B cell (primary cell): ENCODE measurements at regions not wholly inside any gene's neighbourhood (a gene's known extent, or its start where the extent isn't known, plus 50 kb on each side); places are given as distances from the start of the nearest gene placed in this dataset.

ENCODE experiments used
- ATAC-seq: fragments of 200-7000 bp; cut with Tn5 transposase; one replicate; pipeline ENCODE4 v1.10.0; 2021; ENCODE audit warnings: low read depth, mild to moderate bottlenecking, moderate number of reproducible peaks, moderate library complexity
- CTCF ChIA-PET: fragments of 350-600 bp; sonication (Branson Sonifier 250); formaldehyde crosslinking; loops from one replicate; lab custom pipeline; 2021; ENCODE audit warnings: antibody characterized with exemption, inconsistent platforms; lab: Charles Lee
- POLR2A ChIA-PET: fragments of 350-600 bp; sonication (Branson Sonifier 250); formaldehyde crosslinking; loops from one replicate; lab custom pipeline; 2021; ENCODE audit warnings: antibody characterized with exemption; lab: Charles Lee
- DNase-seq: peaks from one replicate; pipeline ENCODE4 v3.0.0; 2013
- H2AFZ ChIP-seq: 2 replicates; pipeline ENCODE4 v1.6.1; 2012; ENCODE audit warnings: mild to moderate bottlenecking, low read depth, low read length; ENCODE audit not compliant: insufficient read depth, poor library complexity, severe bottlenecking
- H3K27ac ChIP-seq, 2 donors: 1 replicate in 1 of 2; 2 replicates in 1 of 2; pipeline ENCODE4 v1.5.1; 2012 to 2013; ENCODE audit warnings: low read length in 2 of 2, mild to moderate bottlenecking in 2 of 2, moderate library complexity in 1 of 2
- H3K27me3 ChIP-seq, 4 experiments: fragments of 200-600 bp in 1 of 4; sonication (generic) in 1 of 4; replicated peaks in 1 of 4; 1 replicate in 2 of 4; 2 replicates in 2 of 4; pipeline versions ENCODE4 v1.6.1 to v1.7.0; 2013 to 2016; ENCODE audit warnings: low read length in 3 of 4, mild to moderate bottlenecking in 2 of 4, mixed read lengths in 1 of 4, moderate library complexity in 1 of 4; ENCODE audit not compliant: insufficient read depth in 4 of 4, control insufficient read depth in 3 of 4; ENCODE audit errors: control extremely low read depth in 1 of 4
- H3K36me3 ChIP-seq, 2 experiments: replicated peaks in 1 of 2; 1 replicate in 1 of 2; 2 replicates in 1 of 2; pipeline versions ENCODE4 v1.6.1 to v1.7.1; 2013; ENCODE audit warnings: low read length in 1 of 2; ENCODE audit not compliant: insufficient read depth in 2 of 2, control insufficient read depth in 1 of 2; ENCODE audit errors: control extremely low read depth in 1 of 2, extremely low read depth in 1 of 2
- H3K4me1 ChIP-seq, 2 donors: fragments of 200-600 bp in 1 of 2; sonication (generic) in 1 of 2; 1 replicate in 1 of 2; 2 replicates in 1 of 2; pipeline versions ENCODE4 v1.5.1 to v1.6.1; 2013 to 2017; ENCODE audit warnings: low read length in 2 of 2; ENCODE audit not compliant: control insufficient read depth in 2 of 2, insufficient read depth in 2 of 2
- H3K4me2 ChIP-seq: replicated peaks from 2 replicates; pipeline ENCODE3; 2012; ENCODE audit warnings: mild to moderate bottlenecking, low read depth, low read length; ENCODE audit not compliant: poor library complexity, severe bottlenecking
- H3K4me3 ChIP-seq, 5 experiments: fragments of 200-600 bp in 1 of 5; sonication (generic) in 1 of 5; 1 replicate in 3 of 5; 2 replicates in 2 of 5; pipeline versions ENCODE4 v1.5.1 to v1.7.0; 2011 to 2016; ENCODE audit warnings: low read length in 4 of 5, mild to moderate bottlenecking in 4 of 5, low read depth in 2 of 5, control low read depth in 1 of 5, moderate library complexity in 1 of 5; ENCODE audit not compliant: insufficient read depth in 1 of 5; ENCODE audit errors: control extremely low read depth in 1 of 5, extremely low read depth in 1 of 5
- H3K79me2 ChIP-seq: fragments of 200-600 bp; sonication (generic); one replicate; pipeline ENCODE4 v1.6.0; 2016; ENCODE audit warnings: low read length; ENCODE audit not compliant: control insufficient read depth, insufficient read depth
- H3K9ac ChIP-seq: fragments of 200-600 bp; sonication (generic); 2 replicates; pipeline ENCODE4 v1.6.1; 2017; ENCODE audit warnings: mild to moderate bottlenecking, low read length, moderate library complexity
- H3K9me3 ChIP-seq, 3 donors: one replicate each; pipeline versions ENCODE4 v1.6.1 to v1.7.1; 2013; ENCODE audit warnings: low read length in 2 of 3; ENCODE audit not compliant: control insufficient read depth in 2 of 3, insufficient read depth in 1 of 3; ENCODE audit errors: control extremely low read depth in 1 of 3
- H4K20me1 ChIP-seq: 2 replicates; pipeline ENCODE4 v1.6.0; 2012; ENCODE audit warnings: mild to moderate bottlenecking, low read length; ENCODE audit not compliant: insufficient read depth, control insufficient read depth, poor library complexity, severe bottlenecking
- H3K27ac Mint-ChIP-seq: one replicate; pipeline ENCODE4 v1.8.0; 2021; ENCODE audit warnings: mixed read lengths
- H3K27me3 Mint-ChIP-seq: one replicate; pipeline ENCODE4 v1.8.0; 2021; ENCODE audit warnings: mixed read lengths
- H3K4me1 Mint-ChIP-seq: one replicate; pipeline ENCODE4 v1.8.0; 2021; ENCODE audit warnings: mixed read lengths
- H3K4me3 Mint-ChIP-seq: one replicate; pipeline ENCODE4 v1.8.0; 2021; ENCODE audit warnings: mixed read lengths
- H3K9me3 Mint-ChIP-seq: one replicate; pipeline ENCODE4 v1.8.0; 2022; ENCODE audit warnings: mixed read lengths; ENCODE audit not compliant: insufficient read depth
- EZH2 ChIP-seq: IDR thresholded peaks from 2 replicates; pipeline ENCODE4 v1.6.1; 2012; ENCODE audit warnings: borderline replicate concordance, low read depth, mild to moderate bottlenecking, moderate library complexity, low read length; ENCODE audit not compliant: insufficient read depth, poor library complexity, severe bottlenecking
- WGBS: methylation state at CpG from one replicate; pipeline ENCODE4 v1.1.5; 2013; ENCODE audit warnings: missing lambda C conversion rate; ENCODE audit not compliant: insufficient coverage; 5-methylcytosine and 5-hydroxymethylcytosine counted together
- intact Hi-C: fragments of 100-400 bp; cut with micrococcal nuclease; formaldehyde crosslinking; loops from one replicate; pipeline ENCODE4 v1.10.0; 2022
- TF ChIP-seq, protein P1 (sequence below): fragments of 200-600 bp; IDR thresholded peaks from one replicate; pipeline ENCODE4 v1.8.0; 2022; ENCODE audit warnings: antibody characterized with exemption, mild to moderate bottlenecking

DNA sequence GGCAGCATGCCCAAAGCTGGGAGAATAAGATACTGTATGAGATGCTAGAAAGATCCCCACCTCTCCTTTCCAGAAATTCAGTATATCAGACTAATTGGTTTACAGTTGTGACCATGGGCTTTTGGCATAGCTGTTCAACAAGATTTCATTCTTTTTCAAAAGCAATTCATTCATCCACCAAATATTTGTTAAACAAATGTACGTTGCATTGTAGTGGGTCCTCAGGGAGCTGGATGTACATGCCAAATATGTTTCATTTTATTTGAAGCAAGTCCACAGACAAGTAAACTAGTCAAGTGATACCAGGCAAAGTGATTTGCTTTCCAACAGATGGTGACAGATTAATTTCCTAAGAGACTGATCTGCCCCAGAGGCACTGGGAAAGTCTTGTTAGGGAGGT, 85.8 kb upstream of the ESR1 start:
- Histone ChIP-seq H3K27ac (no peak overlapping the region), H4K20me1 (no peaks in the 10 kb centered on the region), H3K4me2 (no peak overlapping the region), H2AFZ (no peak overlapping the region), H3K36me3 (no peaks in the 10 kb centered on the region), H3K4me1 (peaks cover 15 to 24% of the 10 kb centered on the region in 2 donors), H3K9me3 (no peaks in the 10 kb centered on the region), H3K79me2 (no peaks in the 10 kb centered on the region), H3K4me3 (no peak overlapping the region), H3K9ac (no peak overlapping the region), H3K27me3 (no peaks in the 10 kb centered on the region)
- H3K27ac Mint-ChIP-seq, result no peak overlapping the region
- H3K4me3 Mint-ChIP-seq, result no peak overlapping the region
- ChIA-PET POLR2A (no interaction called here), CTCF (interaction anchor here (1.2 kb wide), 1 partner anchor 29 kb away, joined by 3 read pairs; no protein-coding TSS in a partner anchor)
- no peak for ATAC-seq
- TF ChIP-seq, protein P1, sequence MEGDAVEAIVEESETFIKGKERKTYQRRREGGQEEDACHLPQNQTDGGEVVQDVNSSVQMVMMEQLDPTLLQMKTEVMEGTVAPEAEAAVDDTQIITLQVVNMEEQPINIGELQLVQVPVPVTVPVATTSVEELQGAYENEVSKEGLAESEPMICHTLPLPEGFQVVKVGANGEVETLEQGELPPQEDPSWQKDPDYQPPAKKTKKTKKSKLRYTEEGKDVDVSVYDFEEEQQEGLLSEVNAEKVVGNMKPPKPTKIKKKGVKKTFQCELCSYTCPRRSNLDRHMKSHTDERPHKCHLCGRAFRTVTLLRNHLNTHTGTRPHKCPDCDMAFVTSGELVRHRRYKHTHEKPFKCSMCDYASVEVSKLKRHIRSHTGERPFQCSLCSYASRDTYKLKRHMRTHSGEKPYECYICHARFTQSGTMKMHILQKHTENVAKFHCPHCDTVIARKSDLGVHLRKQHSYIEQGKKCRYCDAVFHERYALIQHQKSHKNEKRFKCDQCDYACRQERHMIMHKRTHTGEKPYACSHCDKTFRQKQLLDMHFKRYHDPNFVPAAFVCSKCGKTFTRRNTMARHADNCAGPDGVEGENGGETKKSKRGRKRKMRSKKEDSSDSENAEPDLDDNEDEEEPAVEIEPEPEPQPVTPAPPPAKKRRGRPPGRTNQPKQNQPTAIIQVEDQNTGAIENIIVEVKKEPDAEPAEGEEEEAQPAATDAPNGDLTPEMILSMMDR, result no peak
- TF ChIP-seq EZH2, result no peak
- no CpG with 5 or more reads among the region's 1 CpG for WGBS
- no peak for DNase-seq
- peaks cover 24% of the 10 kb centered on the region for H3K4me1 Mint-ChIP-seq
- no peaks in the 10 kb centered on the region for H3K27me3 Mint-ChIP-seq
- no peaks in the 10 kb centered on the region for H3K9me3 Mint-ChIP-seq
- intact Hi-C loops, result no loop called here

DNA sequence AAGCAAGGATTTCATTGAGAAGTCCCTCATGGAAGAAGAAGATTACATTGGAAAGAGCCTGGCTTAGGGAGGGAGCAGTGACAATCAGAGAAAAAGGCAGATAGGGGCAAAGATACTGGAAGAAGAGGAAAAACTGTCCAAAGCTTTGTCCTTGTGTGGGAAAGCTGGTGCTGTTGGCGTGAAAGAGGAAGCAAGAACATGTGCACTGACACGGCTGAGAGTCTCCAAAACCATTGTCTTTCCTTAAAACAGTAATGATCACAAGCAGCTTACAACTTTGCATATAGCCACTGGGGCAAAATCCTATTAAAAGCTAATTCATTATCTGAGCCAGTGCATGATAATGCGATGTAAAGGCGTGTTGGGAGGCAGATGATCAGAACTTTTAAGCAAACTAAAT, 85.1 kb upstream of the ESR1 start:
- CTCF ChIA-PET, result interaction anchor here (1.1 to 1.2 kb wide), 2 partner anchors 30 to 43 kb away, joined by 3 to 5 read pairs; no protein-coding TSS in a partner anchor

More for the DNA sequence above, 85.1 kb upstream of the ESR1 start:
- H3K4me3 ChIP-seq, result no peak overlapping the region
- no peaks in the 10 kb centered on the region for H3K27me3 ChIP-seq
- peaks cover 15 to 21% of the 10 kb centered on the region in 2 donors for H3K4me1 ChIP-seq
- TF ChIP-seq, protein P1, result no peak
- no peak for TF ChIP-seq EZH2
- DNase-seq, result peak; percentile 41
- no peak overlapping the region for H3K27ac ChIP-seq
- ATAC-seq, result peak; percentile 17
- Mint-ChIP-seq H3K4me3 (no peak overlapping the region), H3K9me3 (no peaks in the 10 kb centered on the region), H3K4me1 (peaks cover 24% of the 10 kb centered on the region), H3K27ac (peak overlapping the region; percentile 3), H3K27me3 (no peaks in the 10 kb centered on the region)
- peak overlapping the region; percentile 6 for H3K9ac ChIP-seq
- no peaks in the 10 kb centered on the region for H3K79me2 ChIP-seq
- H3K9me3 ChIP-seq, result no peaks in the 10 kb centered on the region
- H3K36me3 ChIP-seq, result no peaks in the 10 kb centered on the region
- no peaks in the 10 kb centered on the region for H4K20me1 ChIP-seq
- intact Hi-C loops, result no loop called here
- peak overlapping the region; percentile 14 for H2AFZ ChIP-seq
- WGBS, result no CpG with 5 or more reads among the region's 4 CpGs
- POLR2A ChIA-PET, result no interaction called here
- H3K4me2 ChIP-seq, result peak overlapping the region; percentile 26
